ENCODE measurements at regions not wholly inside any gene's neighbourhood (a gene's known extent, or its start where the extent isn't known, plus 50 kb on each side); places are given as distances from the start of the nearest gene placed in this dataset.

GRCh38 chr7:11911900-11912299, 79.9 kb upstream of the THSD7A start:
- no peak for DNase-seq
- Histone ChIP-seq H3K27me3 (no peaks in the 10 kb centered on the region), H3K27ac (no peak overlapping the region), H3K9me3 (no peaks in the 10 kb centered on the region), H3K4me3 (no peak overlapping the region), H3K36me3 (no peaks in the 10 kb centered on the region), H3K4me1 (no peaks in the 10 kb centered on the region)
- TF ChIP-seq CTCF (IDR thresholded peaks at IDR 0.05) (no peak), POLR2A (IDR thresholded peaks at IDR 0.05) (no peak)
- 25 to 37% (median 34%) methylated on average over 3 of the region's 3 CpGs for WGBS, 4 donors
- no peak for ATAC-seq
- intact Hi-C loops (cut with DNase I): no loop called here

GRCh38 chr7:11914645-11915044, 82.6 kb upstream of the THSD7A start:
- no peak for TF ChIP-seq CTCF (IDR thresholded peaks at IDR 0.05)
- TF ChIP-seq POLR2A (IDR thresholded peaks at IDR 0.05): no peak
- WGBS, 4 donors: 88 to 93% (median 91%) methylated on average over 4 of the region's 4 CpGs
- Histone ChIP-seq H3K27me3 (no peaks in the 10 kb centered on the region), H3K27ac (no peak overlapping the region), H3K36me3 (no peaks in the 10 kb centered on the region), H3K4me1 (no peaks in the 10 kb centered on the region), H3K9me3 (peaks cover 0 to 5% (median 0%) of the 10 kb centered on the region in 12 donors), H3K4me3 (no peak overlapping the region)
- DNase-seq (no peak), ATAC-seq (no peak)
- intact Hi-C loops (cut with DNase I): no loop called here

- H3K4me1 ChIP-seq: no peaks in the 10 kb centered on the region
- H3K9me3 ChIP-seq: peaks cover 0 to 11% (median 0%) of the 10 kb centered on the region in 12 donors
- intact Hi-C loops (cut with DNase I): no loop called here
- WGBS, 4 donors: 65 to 76% (median 75%) methylated on average over 1 of the region's 1 CpG
- no peaks in the 10 kb centered on the region for H3K36me3 ChIP-seq
- no peak overlapping the region for H3K27ac ChIP-seq
- no peak overlapping the region for H3K4me3 ChIP-seq
- ATAC-seq (no peak), DNase-seq (no peak)
- TF ChIP-seq POLR2A (IDR thresholded peaks at IDR 0.05): no peak
- no peak for TF ChIP-seq CTCF (IDR thresholded peaks at IDR 0.05)
- H3K27me3 ChIP-seq: no peaks in the 10 kb centered on the region
Observed at GRCh38 chr7:11923376-11923930, 91.5 kb upstream of the THSD7A start.

- no peak overlapping the region for H3K27ac ChIP-seq
- H3K4me3 ChIP-seq: no peak overlapping the region
- no peak for TF ChIP-seq CTCF (IDR thresholded peaks at IDR 0.05)
- TF ChIP-seq POLR2A (IDR thresholded peaks at IDR 0.05): no peak
- no peaks in the 10 kb centered on the region for H3K9me3 ChIP-seq
- DNase-seq (no peak), ATAC-seq (no peak)
- H3K4me1 ChIP-seq: no peaks in the 10 kb centered on the region
- intact Hi-C loops (cut with DNase I): no loop called here
- no peaks in the 10 kb centered on the region for H3K36me3 ChIP-seq
- 56 to 65% (median 60%) methylated on average over 3 of the region's 3 CpGs for WGBS, 4 donors
- no peaks in the 10 kb centered on the region for H3K27me3 ChIP-seq
Observed at GRCh38 chr7:11931307-11931706, 99.3 kb upstream of the THSD7A start.

All from heart left ventricle (tissue), 16 donors.